H1 (cell line): ENCODE measurements at regions not wholly inside any gene's neighbourhood (a gene's known extent, or its start where the extent isn't known, plus 50 kb on each side); places are given as distances from the start of the nearest gene placed in this dataset.

Source experiments
- EZH2 ChIP-seq: fragments of 200-600 bp; sonication (generic); IDR thresholded peaks from 2 replicates; pipeline ENCODE4 v1.7.1; 2012; ENCODE audit warnings: low read depth, mild to moderate bottlenecking, moderate library complexity, low read length, inconsistent platforms; ENCODE audit not compliant: severe bottlenecking
- MAFK ChIP-seq: IDR thresholded peaks from 2 replicates; pipeline ENCODE4 v1.6.1; 2012; ENCODE audit warnings: low read depth, mild to moderate bottlenecking, improper control_type of control experiment, low read length
- RAD21 ChIP-seq, 2 experiments: IDR thresholded peaks in 1 of 2; conservative IDR thresholded peaks in 1 of 2; 2 replicates each; pipeline ENCODE4 v1.6.1; 2011; ENCODE audit warnings: low read depth in 2 of 2, low read length in 2 of 2, improper control_type of control experiment in 1 of 2, inconsistent platforms in 1 of 2, mild to moderate bottlenecking in 1 of 2, moderate library complexity in 1 of 2
- TAF7 ChIP-seq: optimal IDR thresholded peaks from 2 replicates; pipeline ENCODE3; 2011; ENCODE audit warnings: low read depth, mild to moderate bottlenecking, inconsistent platforms, low read length, moderate library complexity, borderline replicate concordance

DNA sequence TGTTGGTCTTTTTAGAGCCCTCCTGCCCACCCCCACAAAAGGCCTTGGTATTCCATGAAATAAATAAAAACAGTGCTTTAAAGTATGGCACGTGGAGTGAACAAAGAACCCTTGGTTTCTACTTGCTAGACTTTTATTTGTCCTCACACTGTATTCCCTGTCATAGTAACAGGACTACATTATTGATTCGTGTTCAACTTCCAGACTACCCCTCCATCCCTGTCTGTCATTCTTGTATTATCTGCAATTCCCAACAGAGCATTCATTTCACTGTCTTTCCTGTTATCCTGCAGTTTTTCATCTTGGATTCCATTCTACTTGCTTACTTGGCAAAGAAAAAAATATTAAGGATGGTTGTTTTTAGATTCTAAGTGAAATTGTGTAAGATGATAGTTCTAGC, 307.4 kb upstream of the CNR1 start (continued):
- no peak for TF ChIP-seq MAFK
- TF ChIP-seq TAF7 = no peak
- no peak for TF ChIP-seq EZH2
- TF ChIP-seq RAD21 (IDR thresholded peaks at IDR 0.05 in 1 of 2, conservative IDR thresholded peaks at IDR 0.05 in 1 of 2; ENCODE audit: low read depth in 2 of 2, low read length in 2 of 2) = no peak
- TF ChIP-seq, all 59 proteins: peak for 0
